ENCODE measurements at regions not wholly inside any gene's neighbourhood (a gene's known extent, or its start where the extent isn't known, plus 50 kb on each side); places are given as distances from the start of the nearest gene placed in this dataset.

GRCh38 chr17:34736611-34737010 is 157.2 kb downstream of the TMEM132E start:
- Histone ChIP-seq H3K4me2 (ENCODE audit: insufficient read depth, low read length) (no peak overlapping the region), H3K36me3 (ENCODE audit: insufficient read depth, low read length) (no peaks in the 10 kb centered on the region), H3K27ac (ENCODE audit: low read depth, low read length) (no peak overlapping the region), H3K27me3 (ENCODE audit: insufficient read depth, low read length) (no peaks in the 10 kb centered on the region), H3K9me3 (ENCODE audit: low read depth, low read length) (no peaks in the 10 kb centered on the region), H3K79me2 (ENCODE audit: insufficient read depth, low read length) (no peaks in the 10 kb centered on the region), H3K4me1 (ENCODE audit: insufficient read depth, low read length) (no peaks in the 10 kb centered on the region), H3K4me3 (ENCODE audit: insufficient read depth, low read length) (no peak overlapping the region), H4K20me1 (ENCODE audit: insufficient read depth, low read length) (no peaks in the 10 kb centered on the region), H2AFZ (ENCODE audit: low read length) (no peak overlapping the region)
- no peak for TF ChIP-seq CTCF (IDR thresholded peaks at IDR 0.05; ENCODE audit: extremely low read depth, low read depth, low read length)
- DNase-seq (ENCODE audit: insufficient read length, low spot score, missing footprints): no peak

GRCh38 chr17:34733333-34733732 is 154.0 kb downstream of the TMEM132E start:
- no peak overlapping the region for H3K4me2 ChIP-seq (ENCODE audit: insufficient read depth, low read length)
- no peak for TF ChIP-seq CTCF (IDR thresholded peaks at IDR 0.05; ENCODE audit: extremely low read depth, low read depth, low read length)
- H4K20me1 ChIP-seq (ENCODE audit: insufficient read depth, low read length): no peaks in the 10 kb centered on the region
- H3K4me1 ChIP-seq (ENCODE audit: insufficient read depth, low read length): no peaks in the 10 kb centered on the region
- no peak overlapping the region for H3K27ac ChIP-seq (ENCODE audit: low read depth, low read length)
- no peak overlapping the region for H2AFZ ChIP-seq (ENCODE audit: low read length)
- no peaks in the 10 kb centered on the region for H3K36me3 ChIP-seq (ENCODE audit: insufficient read depth, low read length)
- no peaks in the 10 kb centered on the region for H3K27me3 ChIP-seq (ENCODE audit: insufficient read depth, low read length)
- no peak overlapping the region for H3K4me3 ChIP-seq (ENCODE audit: insufficient read depth, low read length)
- DNase-seq (ENCODE audit: insufficient read length, low spot score, missing footprints): no peak
- no peaks in the 10 kb centered on the region for H3K79me2 ChIP-seq (ENCODE audit: insufficient read depth, low read length)
- H3K9me3 ChIP-seq (ENCODE audit: low read depth, low read length): no peaks in the 10 kb centered on the region

- Histone ChIP-seq H3K79me2 (ENCODE audit: insufficient read depth, low read length) (no peaks in the 10 kb centered on the region), H3K4me2 (ENCODE audit: insufficient read depth, low read length) (no peak overlapping the region), H3K4me3 (ENCODE audit: insufficient read depth, low read length) (no peak overlapping the region), H4K20me1 (ENCODE audit: insufficient read depth, low read length) (no peaks in the 10 kb centered on the region), H3K27ac (ENCODE audit: low read depth, low read length) (no peak overlapping the region), H3K4me1 (ENCODE audit: insufficient read depth, low read length) (no peaks in the 10 kb centered on the region), H3K27me3 (ENCODE audit: insufficient read depth, low read length) (no peaks in the 10 kb centered on the region), H3K9me3 (ENCODE audit: low read depth, low read length) (no peaks in the 10 kb centered on the region), H2AFZ (ENCODE audit: low read length) (no peak overlapping the region), H3K36me3 (ENCODE audit: insufficient read depth, low read length) (no peaks in the 10 kb centered on the region)
- TF ChIP-seq CTCF (IDR thresholded peaks at IDR 0.05; ENCODE audit: extremely low read depth, low read depth, low read length): no peak
- no peak for DNase-seq (ENCODE audit: insufficient read length, low spot score, missing footprints)
Observed at GRCh38 chr17:34730816-34731215, 151.4 kb downstream of the TMEM132E start.

- Histone ChIP-seq H3K27me3 (ENCODE audit: insufficient read depth, low read length) (no peaks in the 10 kb centered on the region), H3K4me3 (ENCODE audit: insufficient read depth, low read length) (no peak overlapping the region), H2AFZ (ENCODE audit: low read length) (no peak overlapping the region), H3K9me3 (ENCODE audit: low read depth, low read length) (no peaks in the 10 kb centered on the region), H3K27ac (ENCODE audit: low read depth, low read length) (no peak overlapping the region), H4K20me1 (ENCODE audit: insufficient read depth, low read length) (no peaks in the 10 kb centered on the region), H3K79me2 (ENCODE audit: insufficient read depth, low read length) (no peaks in the 10 kb centered on the region), H3K36me3 (ENCODE audit: insufficient read depth, low read length) (no peaks in the 10 kb centered on the region), H3K4me1 (ENCODE audit: insufficient read depth, low read length) (no peaks in the 10 kb centered on the region), H3K4me2 (ENCODE audit: insufficient read depth, low read length) (no peak overlapping the region)
- DNase-seq (ENCODE audit: insufficient read length, low spot score, missing footprints): no peak
- TF ChIP-seq CTCF (IDR thresholded peaks at IDR 0.05; ENCODE audit: extremely low read depth, low read depth, low read length): no peak
Observed at GRCh38 chr17:34728771-34729310, 149.5 kb downstream of the TMEM132E start.

Measured in osteoblast (primary cell).